Heart right ventricle (tissue), 16 donors: ENCODE measurements at regions not wholly inside any gene's neighbourhood (a gene's known extent, or its start where the extent isn't known, plus 50 kb on each side); places are given as distances from the start of the nearest gene placed in this dataset.
"Not testable (repeated sequence)": the region's sequence is repeated elsewhere in the genome, so short reads cannot be mapped to it uniquely, and the experiment has no call there.

Experiments
- ATAC-seq, 8 donors: fragments of 200-7000 bp; cut with Tn5 transposase; one replicate each; pipeline ENCODE4 v1.9.1; 2020; ENCODE audit warnings: mild to moderate bottlenecking in 8 of 8, moderate library complexity in 8 of 8, moderate number of reproducible peaks in 1 of 8
- DNase-seq, 2 donors: peaks; one replicate each; pipeline ENCODE4 v3.0.0-alpha.2; 2020
- H3K27ac ChIP-seq, 10 donors: fragments of 200-600 bp; sonication (generic) in 2 of 10; one replicate each; pipeline versions ENCODE4 v1.5.0 to v1.8.0; 2020 to 2022; ENCODE audit warnings: mild to moderate bottlenecking in 3 of 10
- H3K27me3 ChIP-seq, 7 donors: fragments of 200-600 bp; one replicate each; pipeline ENCODE4 v1.8.0; 2021 to 2022; ENCODE audit warnings: mild to moderate bottlenecking in 2 of 7
- H3K36me3 ChIP-seq, 9 donors: fragments of 200-600 bp; sonication (generic) in 1 of 9; one replicate each; pipeline versions ENCODE4 v1.5.0 to v1.8.0; 2020 to 2022; ENCODE audit warnings: mild to moderate bottlenecking in 2 of 9
- H3K4me1 ChIP-seq, 9 donors: fragments of 200-600 bp; sonication (generic) in 1 of 9; one replicate each; pipeline versions ENCODE4 v1.5.0 to v1.8.0; 2020 to 2022; ENCODE audit warnings: mild to moderate bottlenecking in 4 of 9
- H3K4me3 ChIP-seq, 10 donors: fragments of 200-600 bp; sonication (generic) in 2 of 10; one replicate each; pipeline versions ENCODE4 v1.5.0 to v1.8.0; 2020 to 2022; ENCODE audit warnings: mild to moderate bottlenecking in 7 of 10, moderate library complexity in 2 of 10
- H3K9me3 ChIP-seq, 11 donors: fragments of 200-600 bp in 10 of 11; sonication (generic) in 2 of 11; one replicate each; pipeline versions ENCODE4 v1.5.0 to v1.8.0; 2013 to 2022; ENCODE audit warnings: mild to moderate bottlenecking in 2 of 11, control low read depth in 1 of 11, moderate library complexity in 1 of 11
- CTCF ChIP-seq, 9 donors: fragments of 200-600 bp; sonication (generic) in 2 of 9; IDR thresholded peaks; one replicate each; pipeline versions ENCODE4 v1.5.0 to v1.8.0; 2021 to 2022; ENCODE audit warnings: antibody characterized with exemption in 9 of 9, mild to moderate bottlenecking in 5 of 9, moderate library complexity in 1 of 9
- WGBS, 2 donors: extraction: QIAGEN DNeasy Blood & Tissue Kit; methylation state at CpG; one replicate each; pipeline ENCODE4 v1.1.7; 2013; ENCODE audit warnings: inconsistent platforms in 1 of 2; 5-methylcytosine and 5-hydroxymethylcytosine counted together
- intact Hi-C, 10 donors: fragments of 100-400 bp; cut with DNase I; formaldehyde crosslinking; loops; one replicate each; pipeline versions ENCODE4 v1.11.1 to v1.14.2; 2022
- donor health status: Arrhythmogenic right ventricular cardiomyopathy.
- donor health status: ischemic (EF 13 %, LVEDD 7.1; RV severe dilation, severe dysfunction).
- donor health status: healthy with polysubstance abuse.
- donor health status: DM: no; HTN: yes; CAD: no.
- donor health status: DM: no; HTN: no; CAD: no.
- donor health status: ischemic (EF 25% LVEDD 6.9; RV normal size, moderate dysfunction).
- donor health status: ischemic (EF 25% LVEDD 5.7; RV mildly dilated, moderate dysfunction).
- donor health status: healthy.
- donor health status: DM: yes; HTN: yes; CAD: no.
- donor health status: Ischemic cardiomyopathy.
- donor health status: ischemic (EF 35%, LVEDD 5.7; RV mildly dilated, moderate dysfunction).
- donor health status: nonischemic (EF 11% LVEDD 7.7; RV severe dilation, severe dysfunction).
- donor health status: DM: yes; HTN: yes; CAD: no.
- donor health status: PGD.
- donor health status: ischemic (EF 29% LVEDD 5.4; RV normal size, mild dysfunction).
- donor health status: nonischemic (EF 23%, LVEDD 6.1; RV moderate dilation, normal function).

DNA sequence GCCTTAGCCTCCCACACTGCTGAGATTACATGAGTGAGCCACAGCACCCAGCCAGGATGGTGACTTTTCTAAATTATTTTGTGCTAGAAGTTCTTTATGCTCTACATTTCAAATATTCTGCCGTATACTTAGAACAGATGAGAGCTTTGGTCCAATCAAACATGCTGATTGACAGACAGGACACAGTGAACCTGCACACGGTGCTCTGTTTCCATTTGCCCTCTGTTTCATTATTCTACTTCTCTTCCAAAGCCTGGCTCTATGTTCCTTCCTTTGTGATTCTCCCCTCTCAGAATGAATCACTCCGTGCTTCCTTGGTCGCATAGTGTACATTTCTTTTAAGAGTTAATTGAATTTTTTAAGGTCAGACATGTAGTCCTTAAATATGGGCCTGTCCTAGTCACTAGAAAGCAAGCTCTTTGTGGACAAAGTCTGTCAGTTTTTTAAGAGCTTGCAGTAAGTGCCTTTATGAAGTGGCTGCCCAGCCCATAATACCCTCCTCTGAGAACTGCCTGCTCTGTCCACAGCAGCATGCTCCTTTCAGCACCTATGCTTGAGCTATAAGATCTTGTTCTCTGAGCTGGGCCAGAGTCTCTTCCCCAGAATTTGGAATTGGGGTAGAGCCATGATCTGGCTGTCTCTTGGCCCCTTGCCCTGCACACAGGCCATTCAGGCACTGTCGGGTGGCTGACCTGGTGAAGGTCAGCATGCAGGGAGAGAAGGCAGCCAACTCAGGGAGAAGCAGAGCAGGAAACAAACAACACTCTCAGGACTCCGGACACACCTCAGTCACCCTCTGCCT, 66.8 kb upstream of the SLC44A3 start:
- no peak for TF ChIP-seq CTCF (IDR thresholded peaks at IDR 0.05)
- H3K27me3 ChIP-seq: no peaks in the 10 kb centered on the region
- ATAC-seq (peak; percentile 58 to 95 (median 85)), DNase-seq (peak; percentile 62 to 67)
- H3K27ac ChIP-seq: peak overlapping the region; percentile 10 to 85 (median 76)
- no peaks in the 10 kb centered on the region for H3K36me3 ChIP-seq
- H3K4me3 ChIP-seq: no peak overlapping the region
- peaks cover 0 to 51% (median 32%) of the 10 kb centered on the region in 9 donors for H3K4me1 ChIP-seq
- WGBS, 2 donors: 28 to 50% methylated on average over 6 of the region's 6 CpGs
- peaks cover 0 to 11% (median 6%) of the 10 kb centered on the region in 11 donors for H3K9me3 ChIP-seq
- intact Hi-C loops: loop anchor here in 4 of 10 donors (1.0 to 5.0 kb wide), 5 partner anchors 39 to 101 kb away; no protein-coding TSS in a partner anchor

DNA sequence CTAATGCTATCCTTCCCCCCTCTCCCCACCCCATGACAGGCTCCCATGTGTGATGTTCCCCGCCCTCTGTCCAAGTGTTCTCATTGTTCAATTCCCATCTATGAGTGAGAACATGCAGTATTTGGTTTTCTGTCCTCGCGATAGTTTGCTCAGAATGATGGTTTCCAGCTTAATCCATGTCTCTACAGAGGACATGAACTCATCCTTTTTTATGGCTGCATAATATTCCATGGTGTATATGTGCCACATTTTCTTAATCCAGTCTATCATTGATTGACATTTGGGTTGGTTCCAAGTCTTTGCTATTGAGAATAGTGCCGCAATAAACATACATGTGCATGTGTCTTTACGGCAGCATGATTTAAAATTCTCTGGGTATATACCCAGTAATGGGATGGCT, 68.7 kb upstream of the SLC44A3 start:
- intact Hi-C loops: loop anchor here in 3 of 10 donors (5.0 kb wide), 3 partner anchors 51 to 99 kb away; no protein-coding TSS in a partner anchor
- not testable (repeated sequence) for H3K27ac ChIP-seq, DNase-seq, H3K36me3 ChIP-seq, ATAC-seq, H3K27me3 ChIP-seq, H3K4me3 ChIP-seq
- WGBS, 2 donors: 90 to 98% methylated on average over 5 of the region's 5 CpGs
- peaks cover 0 to 49% (median 32%) of the 10 kb centered on the region in 9 donors for H3K4me1 ChIP-seq
- H3K9me3 ChIP-seq: peaks cover 0 to 11% (median 6%) of the 10 kb centered on the region in 11 donors

DNA sequence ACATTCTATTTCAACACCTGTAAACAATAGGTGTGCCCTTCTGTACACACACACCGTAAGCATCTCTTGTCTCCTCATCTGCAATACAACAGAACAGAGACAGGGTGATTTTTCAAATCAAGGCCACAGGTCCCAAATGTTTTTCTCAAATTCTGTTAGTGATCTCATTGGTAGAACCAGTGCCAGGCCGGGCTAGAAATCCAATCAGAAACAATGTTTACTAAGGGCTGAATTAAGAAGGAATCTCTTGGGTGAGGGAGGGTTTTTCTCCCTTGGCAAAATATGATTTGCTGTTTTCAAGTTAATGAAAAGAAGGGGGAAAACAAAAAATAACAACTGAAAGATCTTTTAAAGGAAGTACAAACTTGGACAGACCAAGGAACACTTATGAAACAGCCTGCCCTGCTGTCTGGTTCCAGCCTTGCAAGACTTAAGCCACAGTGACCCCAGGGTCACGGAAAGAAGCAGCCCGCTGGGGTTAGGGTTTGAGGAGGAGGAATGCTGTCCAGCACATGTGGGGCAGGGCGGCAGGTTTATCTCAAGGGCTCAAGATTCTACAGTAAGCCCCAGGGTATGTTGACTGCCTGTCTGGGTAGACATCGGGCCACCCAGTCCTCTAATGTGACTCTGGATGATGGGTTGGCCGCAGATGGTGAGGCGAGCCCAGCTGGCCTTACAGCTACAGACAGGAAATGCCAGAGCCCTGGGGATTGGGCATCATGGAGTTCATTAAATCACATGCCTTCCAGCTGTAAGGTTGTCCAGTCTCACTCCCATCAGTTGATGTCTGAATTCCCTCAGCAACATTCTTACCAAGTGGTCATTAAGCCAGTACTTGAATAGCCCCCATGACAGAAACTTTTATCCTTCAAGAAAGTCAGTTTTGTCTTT, 73.3 kb upstream of the SLC44A3 start:
- H3K27me3 ChIP-seq: no peaks in the 10 kb centered on the region
- no peak overlapping the region for H3K4me3 ChIP-seq
- peak; percentile 30 to 79 (median 63) for ATAC-seq
- peaks cover 0 to 11% (median 6%) of the 10 kb centered on the region in 11 donors for H3K9me3 ChIP-seq
- H3K27ac ChIP-seq: peak overlapping the region in 3 of 10 donors; percentile 21 to 41 (median 38)
- DNase-seq: peak in 1 of 2 donors; percentile 19
- H3K4me1 ChIP-seq: peaks cover 0 to 19% (median 0%) of the 10 kb centered on the region in 9 donors
- intact Hi-C loops: no loop called here
- WGBS, 2 donors: 76 to 83% methylated on average over 8 of the region's 8 CpGs
- H3K36me3 ChIP-seq: no peaks in the 10 kb centered on the region
- peak in 4 of 9 donors; percentile 3 to 14 (median 14) for TF ChIP-seq CTCF (IDR thresholded peaks at IDR 0.05)

DNA sequence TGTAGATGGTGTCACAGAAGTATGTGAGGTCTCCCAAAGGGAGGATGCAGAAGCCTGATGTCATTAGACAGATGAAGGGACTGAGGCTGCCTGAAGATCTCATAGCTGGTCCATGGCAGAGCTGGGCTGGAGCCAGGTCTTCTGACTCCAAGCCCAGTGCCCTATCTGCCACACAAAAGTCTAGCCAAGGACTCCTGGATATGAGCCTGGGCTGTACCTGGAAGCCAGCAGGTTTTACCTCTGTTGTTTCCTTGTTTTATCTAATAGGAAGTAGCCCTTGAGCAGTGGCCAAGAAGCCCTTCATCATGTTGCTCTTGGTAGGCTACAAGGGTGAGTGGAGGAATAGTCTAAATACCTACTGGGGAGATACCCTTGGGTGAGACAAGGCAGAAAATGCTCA, 74.4 kb upstream of the SLC44A3 start:
- TF ChIP-seq CTCF (IDR thresholded peaks at IDR 0.05): no peak
- no peak overlapping the region for H3K27ac ChIP-seq
- no peak overlapping the region for H3K4me3 ChIP-seq
- no peaks in the 10 kb centered on the region for H3K36me3 ChIP-seq
- ATAC-seq (peak in 1 of 8 donors; percentile 33), DNase-seq (no peak)
- peaks cover 0 to 11% (median 6%) of the 10 kb centered on the region in 11 donors for H3K9me3 ChIP-seq
- intact Hi-C loops: no loop called here
- no peaks in the 10 kb centered on the region for H3K27me3 ChIP-seq
- peaks cover 0 to 28% (median 0%) of the 10 kb centered on the region in 9 donors for H3K4me1 ChIP-seq
